TTC549 (cell line): ENCODE measurements at regions not wholly inside any gene's neighbourhood (a gene's known extent, or its start where the extent isn't known, plus 50 kb on each side); places are given as distances from the start of the nearest gene placed in this dataset.
"Not testable (repeated sequence)": the region's sequence is repeated elsewhere in the genome, so short reads cannot be mapped to it uniquely, and the experiment has no call there.

Experiments
- FAIRE-seq: peaks from 2 replicates; lab custom pipeline; 2012; peaks lifted over from hg19 to GRCh38; lab: Jason Lieb, UNC

DNA sequence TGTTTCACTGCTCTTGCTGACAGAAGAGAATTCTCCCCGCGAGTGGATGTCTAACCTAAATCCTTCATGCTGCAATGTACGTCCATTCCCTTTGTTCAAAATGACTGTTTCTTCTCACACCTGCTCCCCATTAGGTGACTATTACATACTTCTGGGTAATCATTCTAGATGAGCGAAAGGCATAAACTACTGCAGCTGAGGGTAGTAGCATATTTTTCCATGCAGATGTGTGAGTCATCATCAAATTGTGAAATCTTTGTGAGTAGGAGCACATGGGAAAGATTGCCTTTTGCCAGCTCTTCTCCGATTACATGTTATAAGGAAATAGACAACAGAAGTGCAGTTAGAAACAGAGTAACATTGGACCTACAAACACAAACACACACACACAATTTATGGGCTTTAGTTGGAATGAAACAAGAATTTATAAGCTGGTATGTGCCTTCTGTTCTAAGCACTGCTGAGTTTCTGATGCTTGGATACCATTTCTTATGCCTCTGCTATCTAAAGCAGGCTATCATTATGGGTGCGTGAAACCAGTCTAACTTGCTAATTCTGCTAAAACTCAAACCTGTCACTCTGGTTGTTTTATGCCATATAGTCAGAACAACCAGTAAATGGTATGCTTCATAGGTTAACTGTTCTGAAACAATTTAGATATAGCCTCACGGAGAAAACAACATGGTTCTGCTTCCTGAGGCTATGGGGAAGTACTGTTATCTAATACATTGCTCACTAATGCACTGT lies 346.9 kb upstream of the PSMD7 start:
- FAIRE-seq: peak; percentile 56

GRCh38 chr16:73945631-73946030 lies 351.0 kb upstream of the PSMD7 start:
- FAIRE-seq: no peak

GRCh38 chr16:73943184-73943583 lies 353.4 kb upstream of the PSMD7 start:
- not testable (repeated sequence) for FAIRE-seq

- FAIRE-seq: not testable (repeated sequence)
Measured at GRCh38 chr16:73940786-73941185, 355.8 kb upstream of the PSMD7 start.

- no peak for FAIRE-seq
Measured at GRCh38 chr16:73923951-73924350, 372.7 kb upstream of the PSMD7 start.

DNA sequence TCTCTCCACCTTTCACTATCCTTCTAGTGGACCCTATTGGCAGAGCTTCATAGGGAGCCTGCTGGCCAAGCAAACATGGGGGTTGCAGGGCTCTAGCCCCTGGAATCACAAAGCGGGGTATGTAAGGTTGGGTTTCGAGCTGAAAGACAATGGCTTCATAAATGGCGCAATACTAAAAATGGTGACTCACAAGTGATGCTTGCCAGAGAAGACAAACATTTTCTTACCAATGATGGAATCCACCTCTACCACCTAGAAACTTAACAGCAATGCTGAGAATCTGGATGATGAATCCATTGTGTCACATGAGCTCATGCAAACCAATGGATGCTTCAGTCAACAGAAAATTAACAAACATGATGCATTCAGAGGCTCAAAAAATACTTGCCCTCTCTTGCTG lies 375.3 kb upstream of the PSMD7 start:
- no peak for FAIRE-seq

DNA sequence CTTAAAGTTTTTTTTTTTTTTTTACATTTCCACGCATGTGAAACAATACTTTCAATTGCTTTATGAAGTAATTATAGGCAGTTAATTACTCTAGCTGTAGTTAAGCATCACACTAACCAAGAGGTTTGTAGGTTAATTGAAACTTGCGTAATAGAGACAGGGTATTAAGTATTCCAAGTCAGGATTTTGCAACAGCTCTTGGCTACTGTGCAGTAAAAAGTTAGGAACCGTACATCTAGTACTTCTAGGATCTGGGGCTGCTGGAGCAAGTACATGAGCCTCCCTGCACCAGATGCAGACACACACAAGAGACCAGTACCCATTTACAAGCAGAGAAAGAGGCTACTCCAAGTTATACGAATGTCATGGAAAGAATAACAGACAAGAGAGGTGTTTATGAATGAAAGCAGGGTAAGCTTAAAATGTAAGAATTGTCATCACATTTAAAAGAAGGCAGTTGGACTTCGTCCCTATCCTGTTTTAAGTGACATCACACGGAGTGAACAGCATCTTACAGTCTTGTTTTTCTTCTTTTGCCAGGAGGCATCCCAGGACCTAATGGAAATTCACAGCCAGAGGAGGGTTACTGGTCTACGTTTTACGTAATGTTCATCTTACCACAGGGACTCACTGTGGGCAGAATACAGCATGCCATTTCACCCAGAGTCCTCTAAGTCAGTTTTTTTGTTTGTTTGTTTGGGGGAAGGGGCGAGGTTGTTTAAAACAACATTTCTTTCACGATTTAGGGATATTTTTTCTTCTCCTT lies 379.6 kb upstream of the PSMD7 start:
- no peak for FAIRE-seq

DNA sequence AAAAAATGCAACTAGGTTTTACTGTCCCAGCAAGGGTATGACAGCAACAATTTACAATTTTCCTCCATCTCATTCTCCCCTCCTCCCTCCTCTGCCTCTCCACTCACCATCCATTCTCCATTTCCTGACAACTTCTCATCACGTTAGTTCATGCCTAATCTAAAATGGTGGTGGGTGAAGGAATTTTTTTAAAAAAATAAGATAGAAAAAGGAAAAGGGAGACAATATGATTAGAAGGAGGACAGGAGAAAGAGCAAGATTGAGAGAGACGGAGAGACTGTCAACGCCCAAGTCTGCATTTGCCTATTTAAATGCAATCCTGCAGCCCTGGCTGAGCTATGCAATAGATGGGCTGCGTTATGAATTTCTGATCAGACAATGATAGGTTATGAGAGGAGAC lies 380.7 kb upstream of the PSMD7 start:
- FAIRE-seq: no peak

DNA sequence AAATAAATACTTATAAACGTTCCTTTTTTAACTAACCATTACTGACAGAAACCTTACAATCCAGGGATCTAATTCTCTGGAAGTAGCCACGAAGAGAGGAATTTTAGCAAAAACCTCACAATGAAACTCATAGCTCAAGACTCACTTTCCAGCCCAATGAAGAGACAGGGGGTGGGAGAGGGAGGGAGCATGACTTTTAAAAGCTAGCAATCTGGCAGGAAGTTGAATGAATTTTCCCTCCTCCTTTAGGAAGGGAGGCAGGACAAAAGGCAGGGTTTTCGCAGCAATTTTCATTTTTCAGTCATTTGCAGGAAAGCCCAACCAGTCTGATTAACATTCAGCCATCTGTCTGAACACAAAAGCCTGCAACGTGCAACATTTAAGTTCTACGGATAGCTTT lies 381.5 kb upstream of the PSMD7 start:
- FAIRE-seq: no peak

GRCh38 chr16:73912850-73913249 lies 383.8 kb upstream of the PSMD7 start:
- FAIRE-seq: no peak

DNA sequence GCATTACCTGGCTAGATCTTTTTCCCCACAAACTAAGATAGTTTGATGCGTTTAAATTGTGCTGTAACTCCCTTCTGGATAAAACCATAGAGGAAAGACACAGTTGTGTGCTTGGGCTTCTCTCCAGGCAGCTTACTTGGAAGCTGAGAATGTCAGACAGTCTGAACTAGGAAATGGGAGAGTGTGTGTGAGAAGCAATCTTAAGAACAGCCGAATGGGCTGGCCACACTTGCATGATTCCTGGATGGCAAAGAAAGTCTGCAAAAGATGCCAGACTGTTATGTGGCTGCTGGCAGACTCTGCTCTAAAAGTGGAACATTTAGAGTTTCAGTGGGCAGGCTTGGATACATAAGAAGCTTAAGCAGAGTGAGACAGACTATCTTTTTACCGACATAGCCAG lies 384.3 kb upstream of the PSMD7 start:
- FAIRE-seq: no peak

GRCh38 chr16:73909529-73910035 lies 387.0 kb upstream of the PSMD7 start:
- FAIRE-seq: no peak

DNA sequence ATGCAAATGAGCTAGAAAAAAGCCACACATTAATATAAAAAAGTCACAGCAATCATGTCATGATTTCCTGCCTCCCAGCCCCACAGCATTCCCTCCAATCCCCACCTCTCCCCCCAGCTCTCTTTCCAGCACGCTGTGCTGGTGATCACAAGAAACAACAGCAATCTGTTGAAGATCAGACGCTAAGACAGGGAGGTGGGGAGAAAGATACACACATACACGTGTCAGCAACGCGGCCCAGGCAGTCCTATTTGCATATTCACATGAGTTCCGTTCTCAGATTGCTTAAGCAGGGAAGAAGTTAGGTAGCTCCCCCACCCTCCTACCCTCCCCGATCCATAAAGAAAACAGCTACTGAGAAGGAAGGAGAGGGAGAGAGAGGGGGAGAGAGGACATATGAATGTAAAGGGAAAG lies 405.5 kb upstream of the PSMD7 start:
- no peak for FAIRE-seq

DNA sequence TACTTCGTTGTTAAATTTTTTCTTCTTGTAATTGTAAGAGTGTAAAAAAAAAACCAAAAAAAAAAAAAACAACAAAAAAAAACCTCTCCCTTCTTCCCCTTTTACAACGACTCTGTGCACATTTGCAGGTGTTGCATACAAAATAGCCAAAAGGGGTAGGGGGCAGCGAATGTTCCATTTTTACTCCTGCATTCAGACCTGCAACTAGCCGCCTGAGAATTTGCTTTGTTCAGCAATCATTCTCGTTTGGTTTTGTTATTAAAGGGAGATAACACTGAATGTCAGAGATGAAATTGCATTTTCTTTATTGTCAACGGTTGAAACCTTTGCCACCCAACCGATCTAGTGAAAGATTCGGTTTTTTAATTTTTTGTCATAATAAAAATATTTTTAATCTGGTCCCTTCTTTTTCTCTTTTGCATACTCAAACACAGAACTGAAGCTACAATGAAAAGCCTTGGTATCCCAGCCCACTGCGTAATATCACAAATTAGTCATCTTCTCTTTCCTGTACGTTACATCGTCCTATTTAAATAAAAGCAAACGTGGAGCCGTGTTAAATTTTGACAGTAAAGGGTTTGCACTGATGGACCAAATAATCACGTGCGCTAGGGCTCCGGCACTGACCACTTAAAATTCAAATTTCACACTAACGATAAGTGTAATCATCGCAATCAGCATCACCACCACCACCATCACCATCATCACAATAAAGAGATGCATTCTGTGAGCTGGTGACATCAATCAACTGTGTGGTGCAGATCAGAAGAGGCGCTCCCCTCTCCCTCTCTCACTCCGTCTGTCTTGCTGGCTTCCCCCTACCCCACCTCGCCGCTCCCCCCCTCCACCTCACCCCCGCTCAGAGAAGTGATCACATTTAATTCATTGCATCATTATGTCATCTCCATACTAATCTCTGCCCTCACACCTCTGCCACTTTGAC lies 406.2 kb upstream of the PSMD7 start:
- no peak for FAIRE-seq

- no peak for FAIRE-seq
Measured at GRCh38 chr16:73888840-73889490, 407.6 kb upstream of the PSMD7 start.

GRCh38 chr16:73887911-73888310 lies 408.7 kb upstream of the PSMD7 start:
- no peak for FAIRE-seq

DNA sequence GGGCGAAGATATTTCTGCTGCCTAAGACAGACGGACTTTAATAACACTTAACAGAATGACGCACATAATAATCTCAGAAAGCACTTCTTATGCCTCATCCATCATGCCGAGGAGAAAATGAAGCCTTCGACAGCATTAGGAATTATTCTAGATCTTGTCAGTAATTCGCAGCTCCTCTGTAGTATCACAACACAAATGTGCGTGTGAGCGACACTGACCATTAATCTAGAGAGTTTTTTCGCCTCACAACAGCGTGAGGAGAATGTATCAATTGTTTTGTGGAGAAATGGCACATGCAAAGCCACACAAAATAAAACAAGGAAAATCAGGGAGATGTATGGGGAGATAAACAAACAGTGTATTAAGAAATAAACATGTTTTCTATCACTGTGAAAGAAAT lies 410.2 kb upstream of the PSMD7 start:
- no peak for FAIRE-seq

GRCh38 chr16:73885319-73885718 lies 411.3 kb upstream of the PSMD7 start:
- no peak for FAIRE-seq

DNA sequence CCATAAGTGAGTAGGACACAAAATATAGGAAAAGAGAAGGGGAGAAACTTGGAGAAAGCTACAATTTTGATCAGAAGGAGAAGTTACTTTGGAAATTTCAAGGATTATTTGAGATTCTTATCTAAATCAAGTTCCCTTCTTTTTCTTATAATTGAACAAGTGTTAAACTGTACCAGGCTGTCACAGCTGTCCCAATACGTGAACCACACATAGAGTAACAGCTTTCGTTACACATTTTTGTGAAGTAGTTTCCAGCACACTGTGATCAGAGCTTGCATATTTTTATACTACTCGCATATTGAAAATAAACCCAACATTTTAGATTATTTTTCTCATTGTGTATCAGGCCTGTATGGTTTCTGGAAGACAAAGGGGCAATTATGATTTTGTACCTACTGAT lies 412.8 kb upstream of the PSMD7 start:
- no peak for FAIRE-seq

DNA sequence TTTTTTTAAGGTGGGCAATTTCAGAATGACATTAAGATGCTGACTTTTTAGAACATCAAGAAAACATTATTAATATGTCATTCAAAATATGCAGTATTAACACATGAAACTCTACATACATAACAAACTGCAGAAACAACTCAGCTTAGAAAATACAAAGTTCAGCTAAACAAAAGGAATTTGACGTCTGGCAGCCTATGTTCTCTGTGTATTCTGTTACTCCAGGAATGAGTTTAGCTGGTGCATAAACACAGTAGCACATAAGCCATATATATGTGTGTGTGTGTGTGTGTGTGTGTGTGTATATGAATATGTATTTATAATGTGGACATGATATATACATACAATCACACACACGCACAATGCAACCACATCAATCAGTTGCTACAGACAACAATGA lies 413.5 kb upstream of the PSMD7 start:
- FAIRE-seq: no peak

DNA sequence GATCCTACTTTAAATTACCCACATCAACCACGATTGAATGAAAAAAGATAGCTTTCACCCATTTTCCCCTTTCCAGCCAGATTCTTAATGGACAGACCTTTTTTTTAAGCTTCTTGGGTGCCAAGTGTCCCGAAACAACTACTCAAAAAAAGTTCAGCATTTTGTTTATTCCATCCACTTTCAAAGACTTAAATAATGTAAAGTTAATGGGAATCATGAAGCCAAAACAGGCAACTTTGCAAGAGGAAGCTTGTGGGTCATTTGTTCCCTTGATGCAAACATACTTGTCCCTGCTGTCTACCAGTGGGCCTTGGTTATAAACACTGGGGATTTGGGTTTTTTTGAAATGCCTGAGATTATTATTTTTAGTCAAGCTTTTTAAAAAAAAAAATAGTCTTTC lies 414.0 kb upstream of the PSMD7 start:
- peak; percentile 75 for FAIRE-seq

DNA sequence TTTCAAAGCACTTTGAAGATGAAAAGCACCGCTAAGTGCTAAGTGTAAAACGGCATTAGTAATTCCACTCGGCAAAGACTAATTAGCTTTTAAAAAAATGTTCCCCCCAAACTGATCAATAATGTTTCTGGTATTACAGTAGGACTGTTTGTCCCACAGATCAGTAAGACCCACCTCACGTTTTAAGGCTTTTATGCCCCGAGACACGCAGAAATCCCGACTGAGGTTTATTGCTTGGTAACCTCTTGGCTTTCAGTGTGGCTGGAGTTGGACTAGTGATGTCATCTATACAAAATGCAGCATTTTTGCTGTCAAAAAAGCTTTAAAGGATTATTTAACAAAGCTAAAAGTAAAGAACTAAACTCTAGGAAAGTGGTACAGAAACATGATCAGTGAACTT lies 414.6 kb upstream of the PSMD7 start:
- peak; percentile 81 for FAIRE-seq
